Suppressor macrophage treated with lipopolysaccharide for 4 hours (primary cell): ENCODE measurements at regions not wholly inside any gene's neighbourhood (a gene's known extent, or its start where the extent isn't known, plus 50 kb on each side); places are given as distances from the start of the nearest gene placed in this dataset.
"Not testable (repeated sequence)": the region's sequence is repeated elsewhere in the genome, so short reads cannot be mapped to it uniquely, and the experiment has no call there.

Source experiments
- DNase-seq: peaks from one replicate; pipeline ENCODE4 v3.0.0-alpha.2; 2020

GRCh38 chr3:147333098-147333497, 73.2 kb downstream of the ZIC4 start:
- DNase-seq: no peak

DNA sequence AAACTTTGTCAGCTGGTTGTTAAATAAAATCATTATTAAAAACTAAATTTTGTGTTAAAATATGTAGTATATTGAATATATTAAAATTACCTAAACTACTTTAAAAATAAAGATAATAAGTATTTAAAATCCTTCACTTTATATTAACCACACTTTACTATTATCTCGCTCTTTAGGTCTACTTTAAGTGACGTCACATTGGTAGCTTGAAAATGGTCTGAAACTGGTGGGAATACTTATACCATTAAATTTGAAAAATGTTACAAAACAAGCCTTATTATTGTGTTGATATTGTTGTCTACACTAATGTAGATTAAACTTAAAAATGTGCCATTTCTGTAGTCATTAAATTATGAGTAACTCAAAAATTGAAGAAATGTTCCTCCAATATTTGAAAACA, 77.6 kb downstream of the ZIC4 start:
- no peak for DNase-seq

DNA sequence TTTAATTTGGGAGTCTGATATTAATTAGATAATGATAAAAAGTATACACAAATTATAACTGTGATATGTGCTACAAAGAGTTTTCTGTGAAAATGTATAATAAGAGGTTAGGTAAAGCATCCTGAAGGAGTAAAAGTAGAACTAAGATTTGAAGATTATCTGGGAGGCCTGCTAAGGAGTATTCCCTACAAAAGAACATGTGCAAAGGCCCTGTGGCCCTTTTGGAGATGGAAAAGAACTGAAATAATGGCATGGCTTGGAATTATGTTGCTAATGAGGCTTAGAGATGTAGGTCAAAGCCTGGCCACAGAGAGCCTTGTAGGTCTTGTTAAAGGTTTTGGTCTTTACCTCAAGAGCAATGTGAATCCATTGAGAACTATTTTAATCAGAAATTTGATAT, 82.0 kb downstream of the ZIC4 start:
- DNase-seq: no peak

GRCh38 chr3:147318900-147319299, 87.4 kb downstream of the ZIC4 start:
- no peak for DNase-seq

DNA sequence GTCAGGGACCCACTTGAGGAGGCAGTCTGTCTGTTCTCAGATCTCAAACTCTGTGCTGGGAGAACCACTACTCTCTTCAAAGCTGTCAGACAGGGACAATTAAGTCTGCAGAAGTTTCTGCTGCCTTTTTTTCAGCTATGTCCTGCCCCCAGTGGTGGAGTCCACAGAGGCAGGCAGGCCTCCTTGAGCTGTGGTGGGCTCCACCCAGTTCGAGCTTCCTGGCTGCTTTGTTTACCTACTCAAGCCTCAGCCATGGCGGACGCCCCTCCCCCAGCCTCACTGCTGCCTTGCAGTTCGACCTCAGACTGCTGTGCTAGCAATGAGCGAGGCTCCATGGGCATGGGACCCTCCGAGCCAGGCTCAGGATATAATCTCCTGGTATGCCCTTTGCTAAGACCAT, 89.3 kb downstream of the ZIC4 start:
- not testable (repeated sequence) for DNase-seq

DNA sequence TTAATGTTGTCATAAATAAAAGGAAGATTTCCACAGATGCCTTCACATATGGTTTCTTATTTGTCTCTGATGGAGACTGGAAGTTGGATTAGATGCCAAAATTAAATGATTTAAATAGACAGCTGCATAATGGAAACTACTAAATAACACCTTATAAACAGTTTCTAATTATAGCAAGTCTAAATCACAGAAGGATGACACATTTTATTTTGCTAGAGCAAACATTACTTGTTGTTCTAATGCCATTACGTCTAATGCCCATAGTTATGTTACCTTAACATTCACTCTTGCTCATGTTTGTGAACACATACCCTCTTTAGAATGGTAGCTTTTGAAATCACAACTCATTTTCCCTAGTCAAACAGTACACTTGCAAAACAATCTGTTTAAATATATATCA, 92.8 kb downstream of the ZIC4 start:
- DNase-seq: no peak

- DNase-seq: no peak
Measured at GRCh38 chr3:147312786-147313280, 93.5 kb downstream of the ZIC4 start.

- DNase-seq: no peak
Measured at GRCh38 chr3:147311716-147312115, 94.6 kb downstream of the ZIC4 start.

DNA sequence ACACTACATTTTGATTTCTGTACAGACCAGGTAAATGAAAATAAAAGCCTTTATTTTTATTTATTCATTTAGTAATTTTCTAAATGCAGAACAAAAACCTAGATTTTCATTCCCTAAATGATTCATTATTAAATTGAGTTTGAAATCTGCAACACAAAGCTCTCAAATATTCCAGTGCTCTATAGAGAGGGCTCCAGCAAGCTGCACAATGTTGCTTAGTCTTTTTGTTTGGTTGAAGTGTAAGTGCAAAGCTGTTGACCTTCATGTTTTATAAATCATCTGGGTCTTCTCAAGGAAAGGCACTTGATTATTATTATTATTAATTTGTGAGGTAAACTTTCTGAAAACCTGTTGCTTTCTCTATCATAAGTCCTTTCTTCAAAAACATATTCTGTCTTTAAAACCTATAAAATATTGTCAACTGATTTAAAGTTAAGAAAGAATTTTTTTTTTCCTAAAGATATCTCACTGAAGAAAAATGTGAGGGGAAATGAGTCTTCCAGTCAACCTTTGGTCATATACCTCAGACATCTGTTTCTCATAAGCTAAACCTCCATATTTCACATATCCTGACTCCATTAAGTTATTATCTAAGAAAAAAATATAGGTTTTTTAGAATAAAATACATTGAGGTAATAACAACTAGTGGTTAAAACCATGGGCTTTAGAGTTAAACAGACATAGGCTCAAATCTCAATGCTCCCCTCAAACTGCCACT, 100.7 kb downstream of the ZIC4 start:
- no peak for DNase-seq

GRCh38 chr3:147304756-147305155, 101.6 kb downstream of the ZIC4 start:
- DNase-seq: no peak

DNA sequence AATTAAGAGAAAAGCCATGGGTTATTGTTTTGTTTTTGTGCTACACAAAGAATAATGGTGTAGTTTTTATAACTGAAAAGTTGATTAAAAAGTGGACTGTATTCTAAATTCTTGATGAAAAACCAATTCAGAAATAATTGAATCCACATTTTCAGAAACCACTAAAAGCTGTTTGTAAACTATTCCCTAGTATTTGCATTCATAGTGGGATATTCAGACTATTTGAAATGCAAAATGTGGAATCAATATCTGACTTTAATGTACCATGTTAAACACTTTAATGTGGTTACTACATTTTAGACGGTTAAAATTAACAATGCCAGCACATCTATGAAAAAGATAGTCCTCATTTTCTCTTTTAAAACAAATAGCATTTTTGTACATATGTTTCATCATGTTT, 104.6 kb downstream of the ZIC4 start:
- DNase-seq: no peak

GRCh38 chr3:147299656-147300055, 106.7 kb downstream of the ZIC4 start:
- DNase-seq: no peak

- no peak for DNase-seq
Measured at GRCh38 chr3:147298511-147298982, 107.8 kb downstream of the ZIC4 start.

DNA sequence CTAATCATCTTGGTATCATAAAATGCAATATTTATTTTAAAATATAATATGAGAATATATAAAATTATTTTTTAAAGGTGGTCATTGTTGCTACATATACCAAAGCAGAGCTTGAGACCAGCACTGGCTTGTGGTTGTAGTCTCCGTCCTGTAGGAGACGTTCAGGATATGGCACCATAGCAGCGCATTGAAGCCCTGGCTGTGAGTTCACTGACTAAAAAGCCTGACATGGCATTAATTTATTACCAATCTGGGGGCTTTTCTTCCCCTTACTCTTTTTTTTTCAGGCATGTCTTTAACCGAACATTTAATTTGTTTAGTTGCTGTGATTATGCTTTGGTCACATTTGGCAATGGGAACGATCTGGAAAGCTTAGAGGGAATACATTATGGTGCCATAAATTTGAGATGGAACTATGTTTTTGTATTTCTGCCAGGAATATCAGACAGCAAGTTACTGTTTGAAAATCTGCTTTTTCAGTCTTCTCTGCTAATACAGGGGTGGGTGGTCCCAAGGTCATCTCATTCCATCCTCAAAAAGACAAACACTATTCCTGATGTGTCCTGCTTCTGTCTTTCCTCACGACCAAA, 108.5 kb downstream of the ZIC4 start:
- DNase-seq: no peak

- DNase-seq: not testable (repeated sequence)
Measured at GRCh38 chr3:147287370-147287769, 119.0 kb downstream of the ZIC4 start.

GRCh38 chr3:147269907-147270306, 136.4 kb downstream of the ZIC4 start:
- DNase-seq: no peak

- no peak for DNase-seq
Measured at GRCh38 chr3:147267434-147267833, 138.9 kb downstream of the ZIC4 start.

DNA sequence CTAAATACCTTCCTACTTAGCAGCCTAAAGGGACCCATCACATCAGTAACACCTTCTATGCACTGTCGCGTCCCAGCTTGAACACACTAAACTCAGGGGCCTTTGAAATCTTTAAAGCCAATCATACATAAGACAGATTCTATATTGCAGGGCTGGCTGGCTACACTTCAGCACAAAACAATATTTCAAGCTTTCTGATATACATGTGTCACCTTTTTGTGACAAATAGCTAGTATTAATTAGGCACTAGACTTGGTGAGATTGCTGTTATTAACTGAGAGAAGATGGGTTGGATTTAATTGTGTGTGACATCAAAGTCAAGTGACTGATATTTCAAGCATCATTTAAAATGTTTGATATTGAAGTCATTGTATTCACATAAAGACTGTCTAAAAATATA, 148.4 kb downstream of the ZIC4 start:
- DNase-seq: no peak

- DNase-seq: no peak
Measured at GRCh38 chr3:147256739-147257138, 149.6 kb downstream of the ZIC4 start.

DNA sequence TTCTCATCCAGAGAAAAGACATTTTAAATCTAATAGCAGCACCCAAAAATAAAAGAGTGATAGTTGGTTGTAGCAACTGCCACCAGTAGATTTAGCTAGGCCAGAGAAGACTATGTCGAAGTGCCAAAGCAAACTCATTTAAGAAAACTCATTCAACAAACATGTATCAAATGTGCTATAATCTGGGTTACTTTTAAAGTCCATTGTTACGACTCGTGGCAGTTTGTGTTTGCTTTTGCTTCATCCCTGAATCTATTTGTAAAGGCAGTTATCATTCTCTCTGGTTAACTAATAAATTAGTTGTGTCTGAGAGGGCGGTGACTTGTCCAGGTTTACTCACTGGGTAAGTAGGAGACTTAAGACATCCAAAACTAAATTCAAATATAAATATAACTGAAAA, 159.4 kb downstream of the ZIC4 start:
- DNase-seq: no peak

- DNase-seq: not testable (repeated sequence)
Measured at GRCh38 chr3:147245638-147246037, 160.7 kb downstream of the ZIC4 start.

- DNase-seq: not testable (repeated sequence)
Measured at GRCh38 chr3:147245022-147245421, 161.3 kb downstream of the ZIC4 start.

GRCh38 chr3:147244397-147244796, 161.9 kb downstream of the ZIC4 start:
- DNase-seq: no peak

DNA sequence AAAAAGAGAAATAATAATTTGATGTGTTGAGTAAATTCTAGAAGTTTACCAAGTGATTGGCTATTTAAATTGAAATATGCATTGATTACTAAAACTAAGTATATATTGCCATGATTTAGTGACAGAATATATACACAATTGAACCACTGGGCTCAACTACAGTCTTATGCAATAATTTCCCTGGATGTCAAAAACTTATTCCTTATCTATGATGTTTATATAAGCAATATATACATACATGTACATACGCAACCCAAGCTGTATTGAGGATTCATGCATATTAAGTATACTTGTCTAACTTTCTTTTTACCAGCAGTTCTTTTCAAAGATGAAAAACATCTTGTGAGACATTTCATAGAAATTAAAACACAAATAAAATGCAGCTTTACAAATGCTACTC, 165.8 kb downstream of the ZIC4 start:
- no peak for DNase-seq

GRCh38 chr3:147237991-147238390, 168.4 kb downstream of the ZIC4 start:
- no peak for DNase-seq
